Transverse colon (tissue), 4 donors: ENCODE measurements at regions not wholly inside any gene's neighbourhood (a gene's known extent, or its start where the extent isn't known, plus 50 kb on each side); places are given as distances from the start of the nearest gene placed in this dataset.

Experiments used
- CTCF ChIP-seq, 5 experiments: fragments of 200-600 bp in 3 of 5; fragments of 450-650 bp in 2 of 5; sonication (generic) in 3 of 5; IDR thresholded peaks; 1 replicate in 2 of 5; 2 replicates in 3 of 5; pipeline ENCODE4 v1.5.1; 2016 to 2017; ENCODE audit warnings: antibody characterized with exemption in 5 of 5, inconsistent platforms in 3 of 5, mild to moderate bottlenecking in 2 of 5, moderate library complexity in 1 of 5
- EP300 ChIP-seq: sonication (generic); formaldehyde crosslinking; IDR thresholded peaks from one replicate; pipeline ENCODE4 v1.6.1; 2017; ENCODE audit warnings: antibody characterized with exemption, low read depth
- POLR2A ChIP-seq: fragments of 450-650 bp; IDR thresholded peaks from one replicate; pipeline ENCODE4 v1.6.1; 2016; ENCODE audit warnings: antibody characterized with exemption, mild to moderate bottlenecking, moderate library complexity
- POLR2AphosphoS5 ChIP-seq, 3 donors: sonication (generic); formaldehyde crosslinking; IDR thresholded peaks; one replicate each; pipeline ENCODE4 v1.6.1; 2016; ENCODE audit warnings: antibody characterized with exemption in 3 of 3

GRCh38 chr10:56599201-56599600, 238.1 kb upstream of the ZWINT start:
- TF ChIP-seq CTCF (IDR thresholded peaks at IDR 0.05) = no peak
- TF ChIP-seq POLR2A = no peak
- TF ChIP-seq POLR2AphosphoS5 (IDR thresholded peaks at IDR 0.05) = no peak
- no peak for TF ChIP-seq EP300
